ENCODE measurements at regions not wholly inside any gene's neighbourhood (a gene's known extent, or its start where the extent isn't known, plus 50 kb on each side); places are given as distances from the start of the nearest gene placed in this dataset.

- TF ChIP-seq ETV6 (conservative IDR thresholded peaks at IDR 0.05 in 1 of 2, IDR thresholded peaks at IDR 0.05 in 1 of 2; ENCODE audit: borderline replicate concordance in 1 of 2, low read depth in 1 of 2) (no peak), EZH2 (IDR thresholded peaks at IDR 0.05; ENCODE audit: borderline replicate concordance, control insufficient read depth, low read depth, low read length) (no peak)
Measured at GRCh38 chr6:91730710-91731109, 1143.8 kb upstream of the MAP3K7 start.

Data from GM12878 (cell line).